NOMO-1 treated with dmso at 0.1 percent for 144 hours (cell line): ENCODE measurements at regions not wholly inside any gene's neighbourhood (a gene's known extent, or its start where the extent isn't known, plus 50 kb on each side); places are given as distances from the start of the nearest gene placed in this dataset.
"Not testable (repeated sequence)": the region's sequence is repeated elsewhere in the genome, so short reads cannot be mapped to it uniquely, and the experiment has no call there.

Experiments used
- DNase-seq: peaks from one replicate; lab custom pipeline; 2025; ENCODE audit not compliant: unreplicated experiment; lab: John Stamatoyannopoulos, UW

DNA sequence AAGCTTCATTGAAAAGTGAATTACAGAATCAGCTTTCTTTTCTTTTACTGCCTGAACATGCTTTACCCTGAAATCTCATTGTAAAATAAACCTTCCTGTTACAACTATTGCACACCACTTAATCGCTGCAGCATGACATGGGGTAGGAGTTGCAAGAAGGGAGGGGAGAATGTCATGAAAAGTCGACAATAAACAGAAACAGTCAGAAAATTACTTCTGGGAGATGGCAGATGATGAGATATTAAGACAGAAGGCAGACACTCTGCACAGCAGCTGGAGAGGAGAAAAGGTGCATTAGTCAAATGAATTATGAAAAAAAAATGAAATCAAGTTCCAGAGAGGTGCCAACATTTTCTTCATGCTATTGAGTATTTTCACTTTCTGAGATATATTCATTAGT is 287.7 kb downstream of the PCDH7 start:
- DNase-seq, result no peak

DNA sequence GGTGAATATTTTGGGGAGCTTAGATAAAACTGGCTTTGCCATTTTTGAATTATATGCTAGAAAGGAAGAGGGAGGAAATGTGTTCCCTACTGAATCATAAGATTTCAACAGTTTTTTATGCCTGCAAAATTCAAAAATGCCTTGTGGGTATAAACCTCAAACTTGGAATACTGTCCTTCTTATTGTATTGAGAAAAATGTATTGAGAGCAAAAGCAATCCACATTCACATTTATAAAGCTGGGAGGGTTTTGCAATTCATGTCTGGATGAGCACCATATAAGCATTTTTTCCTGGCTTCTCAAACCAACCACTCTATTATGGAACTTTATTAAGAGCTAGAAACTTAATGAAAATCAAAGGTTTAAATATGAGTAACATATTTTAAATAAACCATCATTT is 289.8 kb downstream of the PCDH7 start:
- DNase-seq, result no peak

DNA sequence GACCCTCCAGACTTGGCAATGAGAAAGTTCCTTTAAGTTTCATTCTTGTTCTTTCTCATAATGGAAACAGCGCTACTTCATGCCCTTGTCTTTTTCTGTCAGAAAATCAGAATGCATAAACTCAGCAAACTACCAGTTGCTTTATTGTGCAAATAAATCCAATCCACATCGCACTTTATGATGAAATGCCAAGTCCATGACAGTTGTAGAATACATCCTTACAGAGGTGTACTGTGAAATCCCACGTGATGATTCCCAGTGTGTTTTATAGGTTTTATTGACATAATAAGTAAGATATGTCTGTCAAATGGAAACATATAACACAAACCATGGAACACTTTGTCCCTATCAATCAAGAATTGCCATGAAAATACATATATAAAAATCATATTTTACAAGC is 295.0 kb downstream of the PCDH7 start:
- DNase-seq, result no peak

DNA sequence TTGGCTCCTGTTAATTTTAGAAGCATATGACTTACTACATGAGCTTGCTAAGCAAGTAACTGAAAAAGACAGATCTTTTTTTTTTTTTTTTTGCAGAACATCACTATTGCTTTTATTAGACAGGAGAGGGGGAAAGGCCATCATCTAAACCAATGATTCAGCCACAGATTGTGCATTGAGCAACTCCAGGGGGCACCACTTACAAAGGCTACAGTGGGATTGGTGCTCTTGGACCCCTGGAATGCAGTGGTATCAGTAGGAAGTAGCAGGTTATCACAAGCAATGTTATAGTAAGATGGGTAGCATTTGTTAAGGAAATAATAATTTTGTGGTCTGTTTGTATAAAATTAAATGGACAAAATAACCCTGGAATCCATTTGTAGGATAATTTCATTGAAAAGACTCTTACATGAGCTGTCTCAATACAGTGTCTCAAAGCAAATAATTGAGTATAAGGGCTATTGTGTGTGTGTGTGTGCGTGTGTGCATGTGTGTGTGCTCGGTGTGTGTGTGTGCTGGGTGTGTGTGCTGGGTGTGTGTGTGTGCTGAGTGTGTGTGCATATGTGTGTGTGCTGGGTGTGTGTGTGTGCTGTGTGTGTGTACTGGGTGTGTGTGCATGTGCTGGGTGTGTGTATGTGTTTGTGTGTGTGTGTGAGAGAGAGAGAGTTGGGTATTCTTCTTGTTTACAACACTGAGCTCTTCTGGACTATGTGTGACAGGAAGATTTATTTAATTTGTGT is 296.3 kb downstream of the PCDH7 start:
- DNase-seq, result no peak

DNA sequence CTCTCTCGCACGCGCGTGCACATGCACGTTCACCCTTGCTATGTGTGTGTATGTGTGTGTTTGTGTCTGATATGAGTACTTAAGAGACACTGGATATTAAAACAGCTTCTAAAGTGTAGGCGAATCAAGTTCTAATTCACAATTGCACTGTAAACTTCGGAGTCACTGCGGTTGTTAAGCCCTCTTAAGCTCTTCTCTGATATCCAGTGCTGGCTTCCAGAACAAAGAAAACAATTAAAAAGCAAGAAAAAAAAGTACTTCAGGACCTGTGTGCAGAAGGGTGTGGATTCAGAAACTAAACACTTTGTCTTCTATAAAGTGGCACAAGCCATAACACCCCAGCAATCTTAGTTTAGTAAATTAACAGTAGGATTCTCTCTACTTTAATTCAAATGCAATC is 300.2 kb downstream of the PCDH7 start:
- DNase-seq, result no peak

DNA sequence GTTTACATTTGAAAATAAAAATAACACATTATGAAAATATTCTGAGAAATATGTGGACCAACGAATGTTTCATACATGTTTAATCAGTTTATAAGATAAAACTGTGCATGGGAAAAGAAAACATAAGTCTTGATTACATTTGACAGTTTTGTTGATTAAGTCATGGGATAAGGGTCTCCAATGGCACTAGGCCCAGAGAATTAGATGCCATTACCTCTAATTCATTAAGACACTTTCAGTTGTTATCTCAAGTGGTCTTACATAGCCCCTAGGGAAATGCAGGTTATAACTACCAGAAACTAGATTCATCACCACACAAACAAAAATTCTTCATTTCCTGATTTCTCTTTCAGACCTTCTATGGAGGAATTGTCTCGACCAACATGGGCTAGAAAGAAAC is 300.8 kb downstream of the PCDH7 start:
- DNase-seq, result no peak

DNA sequence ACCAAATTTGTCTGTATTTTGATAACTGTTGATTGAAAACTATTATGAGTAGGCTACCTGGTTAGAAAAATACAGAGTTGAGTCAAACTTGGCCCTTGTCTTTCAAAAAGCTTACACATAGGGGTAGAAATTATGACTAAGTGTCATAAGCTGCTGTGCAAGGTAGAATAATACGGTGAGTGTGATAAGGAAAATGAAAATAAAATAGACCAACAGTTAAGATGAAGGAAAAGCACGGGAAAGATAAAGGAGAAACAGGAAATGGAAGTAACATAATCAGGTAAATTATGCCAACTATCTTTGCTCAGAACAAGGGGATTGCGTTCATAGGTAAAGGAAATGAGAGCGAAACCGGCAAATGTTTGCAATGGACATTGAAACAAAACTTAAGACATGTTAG is 302.5 kb downstream of the PCDH7 start:
- DNase-seq, result no peak

DNA sequence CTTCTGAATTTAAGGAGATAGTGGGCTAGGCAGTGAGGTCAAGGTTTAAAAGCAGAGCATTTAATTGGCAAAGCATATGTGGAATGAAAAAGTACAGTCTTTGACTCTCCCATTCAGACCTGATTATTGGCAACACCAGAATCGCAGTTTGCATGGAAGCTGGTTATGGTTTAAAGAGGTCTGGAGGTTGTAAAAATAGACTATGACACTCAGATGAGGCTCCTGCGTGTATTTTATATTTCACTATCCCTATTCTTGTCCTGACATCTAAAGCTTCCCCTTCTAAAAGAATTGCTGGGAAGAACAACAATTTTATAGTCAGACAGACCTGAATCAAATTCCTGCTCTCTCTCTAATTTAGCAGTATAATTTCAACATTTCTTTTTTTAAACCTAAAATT is 302.9 kb downstream of the PCDH7 start:
- DNase-seq, result no peak

DNA sequence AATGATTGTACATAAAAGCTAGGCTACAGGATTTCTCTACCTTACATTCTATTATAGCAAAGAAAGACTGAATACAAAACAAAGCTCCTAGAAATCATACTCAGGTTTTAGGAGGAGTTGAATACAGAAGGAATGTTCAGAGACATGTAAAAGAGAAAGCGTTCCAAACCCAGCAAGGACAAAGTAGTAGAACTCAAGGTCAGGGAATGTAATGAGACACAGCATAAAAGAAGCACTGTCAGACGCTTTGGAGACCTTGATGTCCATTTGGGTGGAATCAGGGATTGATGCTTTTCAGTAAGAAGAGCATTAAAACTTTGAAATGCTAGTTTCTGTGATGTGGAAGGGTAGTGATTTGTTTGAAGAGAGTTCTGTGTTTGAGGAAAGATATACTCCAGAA is 303.6 kb downstream of the PCDH7 start:
- no peak for DNase-seq

DNA sequence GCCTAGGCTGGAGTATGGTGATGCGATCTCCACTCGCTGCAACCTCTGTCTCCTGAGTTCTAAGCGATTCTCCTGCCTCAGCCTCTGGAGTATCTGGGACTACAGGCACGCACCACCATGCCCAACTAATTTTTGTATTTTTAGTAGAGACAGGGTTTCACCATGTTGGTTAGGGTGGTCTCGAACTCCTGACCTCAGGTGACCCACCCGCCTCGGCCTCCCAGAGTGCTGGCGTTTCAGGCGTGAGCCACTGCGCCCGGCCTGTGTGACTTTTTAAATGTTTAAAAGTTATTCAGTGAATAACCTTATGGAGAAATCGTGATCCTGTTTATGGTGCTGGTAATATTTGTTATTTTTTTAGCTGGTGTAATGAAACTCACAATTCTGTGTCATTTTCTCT is 304.6 kb downstream of the PCDH7 start:
- not testable (repeated sequence) for DNase-seq

DNA sequence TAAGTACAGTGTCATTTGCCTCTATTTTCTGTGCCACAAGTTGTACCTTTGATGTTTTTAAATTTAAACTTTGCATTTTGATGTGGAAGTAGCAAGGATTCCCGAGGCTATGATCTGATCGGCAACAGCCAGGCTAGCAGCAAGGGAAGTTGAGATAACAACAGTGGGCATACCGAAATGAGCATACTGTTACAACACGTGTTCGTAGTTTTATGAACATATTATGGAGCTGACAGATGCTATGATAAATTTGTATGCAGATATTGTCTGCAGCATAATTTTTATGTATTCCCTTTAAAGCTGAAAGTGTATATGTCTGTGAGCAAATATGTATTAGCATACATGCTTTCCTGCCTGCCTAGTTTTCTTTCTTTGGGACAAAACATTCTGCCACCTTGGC is 306.1 kb downstream of the PCDH7 start:
- no peak for DNase-seq

DNA sequence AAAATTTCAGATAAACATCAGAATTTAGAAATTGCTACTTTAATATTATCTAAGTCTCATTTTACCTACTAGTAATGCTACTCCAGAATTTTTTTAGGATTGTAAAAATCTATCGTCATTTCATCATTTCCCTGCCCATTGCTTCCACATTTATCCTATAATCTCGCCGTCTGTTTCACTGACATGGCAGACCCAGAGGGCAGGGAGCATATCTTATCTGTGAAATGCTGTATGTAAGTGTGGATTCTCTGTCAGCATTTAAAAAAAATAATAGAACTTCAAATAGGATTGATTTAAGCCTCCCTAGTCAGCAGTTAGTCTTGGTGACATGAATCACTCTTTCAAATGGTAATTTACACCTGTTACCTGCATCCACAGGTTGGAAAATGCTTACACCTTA is 314.4 kb downstream of the PCDH7 start:
- DNase-seq, result no peak

DNA sequence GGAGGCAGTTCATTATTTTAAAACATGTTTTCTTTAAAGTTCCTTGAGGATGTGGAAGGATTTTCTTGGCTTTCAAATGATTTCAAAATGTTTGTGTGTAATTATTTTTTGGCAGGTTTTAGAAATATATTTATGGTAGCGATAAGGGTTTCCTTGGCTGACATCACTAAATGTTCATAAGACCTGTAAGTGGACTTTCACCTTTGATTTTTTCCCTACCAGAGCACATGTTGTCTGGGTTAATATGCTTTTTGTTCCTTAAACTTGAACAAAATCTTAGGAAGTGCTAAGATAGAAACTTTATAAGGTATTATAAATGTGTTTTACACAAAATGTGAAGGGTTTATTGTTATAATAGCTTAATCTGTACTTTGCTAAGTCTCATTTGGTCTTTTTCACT is 315.6 kb downstream of the PCDH7 start:
- DNase-seq, result no peak

DNA sequence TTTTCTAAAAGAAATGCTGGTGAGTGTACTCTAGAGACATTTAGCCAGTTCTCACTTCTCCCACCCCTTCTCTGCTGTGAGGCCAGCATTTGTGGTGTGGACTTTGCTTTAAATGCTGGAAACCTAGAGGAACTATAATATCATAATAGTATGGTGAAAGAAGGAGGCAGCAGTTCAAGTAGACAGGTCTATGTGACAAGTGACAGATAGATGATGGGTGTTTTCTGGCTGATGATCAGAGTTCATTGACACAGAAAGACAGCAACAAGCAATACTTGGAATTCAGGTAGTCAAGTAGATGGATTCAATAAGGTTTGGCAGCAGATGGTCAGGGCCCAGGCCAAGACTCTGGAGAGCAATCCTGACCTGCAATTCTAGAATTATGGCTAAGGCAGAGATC is 317.5 kb downstream of the PCDH7 start:
- DNase-seq, result no peak

DNA sequence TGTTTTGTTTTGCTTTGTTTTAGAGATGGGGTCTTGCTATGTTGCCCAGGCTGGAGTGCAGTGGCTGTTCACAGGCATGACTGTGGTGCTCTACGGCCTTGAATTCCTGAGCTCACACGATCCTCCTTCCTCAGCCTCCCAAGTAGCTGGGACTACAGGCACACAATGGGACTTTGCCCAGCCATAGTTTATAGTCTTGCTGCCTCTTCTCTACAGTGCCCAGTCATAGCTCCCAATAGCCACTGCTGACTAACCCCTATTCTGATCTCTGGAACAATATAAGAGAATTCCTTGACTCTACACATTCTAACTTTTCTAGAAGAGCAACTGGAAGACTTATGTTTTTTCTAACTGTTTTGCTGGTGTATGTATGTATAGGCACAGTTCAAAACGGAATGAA is 319.2 kb downstream of the PCDH7 start:
- DNase-seq, result no peak

DNA sequence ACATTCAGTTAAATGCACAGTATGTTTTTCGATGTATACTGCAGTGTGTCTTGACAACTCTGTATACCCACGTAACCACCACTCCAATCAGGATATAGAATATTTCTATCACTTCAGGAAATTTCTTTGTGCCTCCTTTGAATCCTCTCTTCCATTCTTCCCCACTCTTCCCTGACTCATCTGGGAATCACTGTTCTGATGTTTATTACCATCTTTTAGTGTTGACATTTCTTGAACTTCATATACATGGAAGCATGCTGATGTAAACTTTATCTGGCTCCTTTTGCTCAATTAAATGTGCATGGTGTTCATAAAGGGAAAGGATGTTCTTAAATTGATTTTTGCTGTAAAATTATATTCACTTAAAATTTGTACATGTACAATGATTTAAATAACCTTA is 319.9 kb downstream of the PCDH7 start:
- DNase-seq, result no peak

DNA sequence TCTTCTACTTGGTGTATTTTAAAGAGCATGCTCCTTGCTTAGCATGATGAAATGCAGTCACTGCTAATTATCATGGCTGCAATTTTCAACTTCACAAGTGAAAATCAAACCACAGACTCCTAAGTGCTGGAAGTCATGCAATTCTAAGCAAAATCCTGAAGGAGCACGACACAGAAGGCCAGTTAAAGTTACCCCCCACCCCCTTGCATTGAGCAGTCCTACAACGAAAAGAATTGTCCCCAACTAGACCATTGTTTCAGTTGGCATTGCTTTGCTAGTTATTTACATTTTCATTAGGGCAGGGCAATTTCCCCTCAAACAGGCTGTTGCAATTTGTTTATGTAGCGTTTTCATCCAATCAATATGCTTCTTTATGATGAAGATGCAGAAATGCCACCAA is 321.2 kb downstream of the PCDH7 start:
- DNase-seq, result no peak

DNA sequence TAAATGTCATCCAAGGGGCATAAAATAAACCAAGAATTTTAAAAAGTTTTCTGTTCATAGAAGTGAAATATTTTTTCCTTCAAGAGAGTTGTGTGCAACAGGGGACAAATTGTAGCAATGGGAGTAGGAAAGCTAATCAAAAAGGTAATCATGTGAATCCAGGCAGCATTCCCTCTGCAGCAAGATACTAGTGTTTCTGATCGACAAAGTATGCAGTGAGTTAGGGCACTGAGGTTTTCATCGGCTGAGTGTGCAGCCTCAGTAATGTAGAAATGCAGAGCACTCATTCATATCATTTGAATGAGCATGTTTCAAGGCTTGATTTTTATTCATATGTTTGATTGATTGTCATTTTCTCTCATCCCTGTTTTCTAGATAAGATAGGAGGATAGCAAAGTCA is 321.7 kb downstream of the PCDH7 start:
- DNase-seq, result no peak

DNA sequence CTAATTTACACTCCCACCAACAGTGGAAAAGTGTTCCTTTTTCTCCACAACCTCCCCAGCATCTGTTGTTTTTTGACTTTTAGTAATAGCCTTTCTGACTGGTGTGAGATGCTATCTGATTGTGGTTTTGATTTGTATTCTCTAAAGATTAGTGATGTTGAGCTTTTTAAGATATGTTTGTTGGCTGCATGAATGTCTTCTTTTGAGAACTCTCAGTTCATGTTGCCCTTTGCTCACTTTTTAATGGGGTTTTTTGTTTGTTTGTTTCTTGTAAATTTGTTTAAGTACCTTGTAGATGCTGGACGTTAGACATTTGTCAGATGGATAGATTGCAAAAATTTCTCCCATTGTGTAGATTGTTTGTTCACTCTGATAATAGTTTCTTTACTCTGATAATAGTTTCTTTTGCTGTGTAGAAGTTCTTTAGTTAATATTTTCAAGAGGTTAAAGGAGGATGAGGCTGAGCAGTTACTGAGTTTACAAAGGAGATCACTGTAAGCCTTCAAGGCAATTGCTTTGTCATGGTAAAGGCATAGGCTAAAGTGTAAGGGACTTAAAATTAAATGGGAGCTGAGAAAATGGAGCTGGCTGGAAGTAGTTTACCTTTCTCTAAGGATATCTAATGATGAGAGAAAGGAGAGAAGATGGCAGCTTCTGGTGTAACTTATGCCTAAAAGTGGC is 323.4 kb downstream of the PCDH7 start:
- DNase-seq, result no peak

DNA sequence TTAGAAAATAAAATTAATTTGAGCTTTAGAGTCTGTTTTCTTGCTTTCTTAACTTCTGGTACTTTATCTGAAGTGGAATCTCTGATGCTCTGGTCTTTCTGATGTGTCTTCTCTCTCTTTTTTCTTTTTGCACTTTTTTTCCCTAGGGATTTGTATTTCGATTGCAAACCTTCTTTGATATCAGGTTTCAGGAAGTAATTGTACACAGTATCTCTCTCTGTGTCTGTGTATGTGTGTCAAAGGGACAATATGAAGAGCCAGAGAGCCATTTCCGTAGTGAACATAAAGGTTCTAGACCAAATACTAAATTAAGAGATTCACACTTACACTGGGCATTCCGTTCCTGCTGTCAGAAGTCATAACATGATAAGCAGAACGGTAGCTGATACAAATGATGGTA is 325.0 kb downstream of the PCDH7 start:
- no peak for DNase-seq

DNA sequence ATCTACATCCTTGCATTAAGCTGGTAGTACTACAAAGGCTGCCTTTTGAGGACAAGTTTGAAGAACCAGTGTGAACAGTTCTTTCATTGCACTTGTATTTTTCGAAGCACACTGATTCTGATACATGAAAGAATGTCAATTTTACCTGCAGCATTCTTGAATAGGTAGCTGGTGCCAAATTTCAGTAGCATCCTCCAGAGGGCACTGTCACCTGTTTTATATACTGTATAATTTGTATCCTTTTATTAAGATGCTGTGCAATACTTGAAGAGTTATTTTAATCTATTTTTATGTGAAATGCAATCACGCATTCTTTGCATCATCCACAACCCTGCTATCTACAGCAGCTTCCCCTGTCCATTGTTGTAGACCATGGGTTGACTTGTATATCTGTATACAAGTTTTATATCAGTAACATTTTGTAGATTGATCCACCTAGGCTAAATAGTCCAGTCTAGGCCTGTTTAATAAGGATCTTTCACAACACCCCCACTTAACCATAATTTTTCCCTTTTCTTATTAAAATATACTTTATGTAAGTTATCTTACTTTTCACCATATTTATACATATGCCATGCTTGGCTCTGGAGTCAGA is 325.7 kb downstream of the PCDH7 start:
- DNase-seq, result no peak

DNA sequence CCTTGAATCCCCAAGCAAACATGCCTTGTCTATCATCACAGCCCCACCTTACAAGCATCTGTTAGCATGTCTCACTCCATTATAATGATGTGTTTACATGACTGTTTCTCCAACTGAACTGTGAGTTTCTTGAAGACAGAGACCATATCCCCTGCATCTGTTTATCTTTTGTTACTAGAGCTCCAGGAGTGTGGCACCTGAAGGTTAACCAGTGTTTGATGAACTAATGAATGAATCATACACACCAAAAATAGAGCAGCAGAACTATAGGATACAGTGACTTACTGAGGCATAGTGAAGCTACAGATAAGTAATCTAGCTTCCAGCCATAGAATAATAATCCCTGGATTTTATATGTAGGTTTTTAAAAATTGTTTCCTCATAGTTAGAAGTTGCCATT is 331.0 kb downstream of the PCDH7 start:
- no peak for DNase-seq

DNA sequence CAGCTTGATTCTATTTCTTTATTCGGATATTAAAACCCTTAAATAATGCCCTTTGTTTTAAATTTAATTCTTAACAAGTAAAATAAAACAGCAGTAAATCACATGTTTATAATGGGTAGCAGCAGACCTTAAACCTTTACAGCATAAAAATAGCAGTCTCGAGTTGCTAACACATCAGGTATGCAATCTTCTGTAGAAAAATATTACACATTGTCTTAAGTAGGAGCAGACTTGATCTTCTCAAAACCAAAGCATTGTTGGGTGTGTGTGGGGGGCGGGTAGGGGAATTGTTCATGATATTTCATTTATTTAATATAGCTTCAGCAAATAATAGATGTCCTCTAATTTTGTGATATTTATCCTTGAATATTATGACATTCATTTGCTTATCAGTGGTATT is 331.4 kb downstream of the PCDH7 start:
- no peak for DNase-seq
